ENCODE measurements at regions not wholly inside any gene's neighbourhood (a gene's known extent, or its start where the extent isn't known, plus 50 kb on each side); places are given as distances from the start of the nearest gene placed in this dataset.

- Histone ChIP-seq H3K27ac (no peak overlapping the region), H3K27me3 (peaks cover 9% of the 10 kb centered on the region), H3K4me1 (ENCODE audit: low read depth) (no peaks in the 10 kb centered on the region)
Measured at GRCh38 chr17:36661047-36661666, 59.8 kb downstream of the MRM1 start.

GRCh38 chr17:36661688-36662087 is 60.3 kb downstream of the MRM1 start:
- no peak overlapping the region for H3K27ac ChIP-seq
- H3K4me3 ChIP-seq, result no peak overlapping the region
- DNase-seq (ENCODE audit: low read depth in 1 of 2, low spot score in 1 of 2), result no peak
- H3K9me3 ChIP-seq (ENCODE audit: low read depth), result no peaks in the 10 kb centered on the region
- no peaks in the 10 kb centered on the region for H3K4me1 ChIP-seq (ENCODE audit: low read depth)
- TF ChIP-seq, protein P1, sequence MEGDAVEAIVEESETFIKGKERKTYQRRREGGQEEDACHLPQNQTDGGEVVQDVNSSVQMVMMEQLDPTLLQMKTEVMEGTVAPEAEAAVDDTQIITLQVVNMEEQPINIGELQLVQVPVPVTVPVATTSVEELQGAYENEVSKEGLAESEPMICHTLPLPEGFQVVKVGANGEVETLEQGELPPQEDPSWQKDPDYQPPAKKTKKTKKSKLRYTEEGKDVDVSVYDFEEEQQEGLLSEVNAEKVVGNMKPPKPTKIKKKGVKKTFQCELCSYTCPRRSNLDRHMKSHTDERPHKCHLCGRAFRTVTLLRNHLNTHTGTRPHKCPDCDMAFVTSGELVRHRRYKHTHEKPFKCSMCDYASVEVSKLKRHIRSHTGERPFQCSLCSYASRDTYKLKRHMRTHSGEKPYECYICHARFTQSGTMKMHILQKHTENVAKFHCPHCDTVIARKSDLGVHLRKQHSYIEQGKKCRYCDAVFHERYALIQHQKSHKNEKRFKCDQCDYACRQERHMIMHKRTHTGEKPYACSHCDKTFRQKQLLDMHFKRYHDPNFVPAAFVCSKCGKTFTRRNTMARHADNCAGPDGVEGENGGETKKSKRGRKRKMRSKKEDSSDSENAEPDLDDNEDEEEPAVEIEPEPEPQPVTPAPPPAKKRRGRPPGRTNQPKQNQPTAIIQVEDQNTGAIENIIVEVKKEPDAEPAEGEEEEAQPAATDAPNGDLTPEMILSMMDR (IDR thresholded peaks at IDR 0.05; ENCODE audit: low read depth, low read length), result no peak
- H3K27me3 ChIP-seq, result peaks cover 9% of the 10 kb centered on the region
- H3K36me3 ChIP-seq, result no peaks in the 10 kb centered on the region

More at GRCh38 chr17:36661047-36661666, 59.8 kb downstream of the MRM1 start:
- Histone ChIP-seq H3K4me3 (no peak overlapping the region), H3K36me3 (no peaks in the 10 kb centered on the region), H3K9me3 (ENCODE audit: low read depth) (no peaks in the 10 kb centered on the region)
- no peak for DNase-seq (ENCODE audit: low read depth in 1 of 2, low spot score in 1 of 2)
- TF ChIP-seq, protein P1 (IDR thresholded peaks at IDR 0.05; ENCODE audit: low read depth, low read length), result no peak

DNA sequence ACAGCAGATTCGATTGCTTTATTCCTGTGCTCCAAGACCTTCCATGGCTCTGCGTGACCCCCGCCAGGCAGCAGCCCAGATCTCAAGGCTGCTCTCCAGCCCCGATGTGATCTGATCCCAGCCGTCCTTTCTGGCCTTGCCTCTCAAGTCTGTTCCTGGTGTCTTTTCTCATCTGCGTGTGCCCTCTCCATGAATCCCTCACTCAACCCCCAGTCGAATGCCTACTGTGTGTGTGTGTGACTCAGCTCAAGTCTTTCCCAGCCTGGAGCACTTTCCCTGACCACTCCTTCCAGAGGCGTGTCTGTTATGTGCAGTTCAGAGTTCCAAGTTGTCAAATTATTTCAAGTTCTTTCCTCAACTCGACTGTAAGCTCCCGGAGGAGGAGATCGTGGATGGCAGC is 64.0 kb downstream of the MRM1 start:
- H3K9me3 ChIP-seq (ENCODE audit: low read depth), result no peaks in the 10 kb centered on the region
- DNase-seq (ENCODE audit: low read depth in 1 of 2, low spot score in 1 of 2), result no peak
- TF ChIP-seq, protein P1 (IDR thresholded peaks at IDR 0.05; ENCODE audit: low read depth, low read length), result no peak
- H3K4me1 ChIP-seq (ENCODE audit: low read depth), result peaks cover 6% of the 10 kb centered on the region
- no peak overlapping the region for H3K4me3 ChIP-seq
- H3K27ac ChIP-seq, result no peak overlapping the region
- no peaks in the 10 kb centered on the region for H3K36me3 ChIP-seq
- no peaks in the 10 kb centered on the region for H3K27me3 ChIP-seq

- peaks cover 6% of the 10 kb centered on the region for H3K4me1 ChIP-seq (ENCODE audit: low read depth)
- no peak overlapping the region for H3K4me3 ChIP-seq
- H3K27me3 ChIP-seq, result no peaks in the 10 kb centered on the region
- DNase-seq (ENCODE audit: low read depth in 1 of 2, low spot score in 1 of 2), result no peak
- TF ChIP-seq, protein P1 (IDR thresholded peaks at IDR 0.05; ENCODE audit: low read depth, low read length), result no peak
- no peak overlapping the region for H3K27ac ChIP-seq
- H3K9me3 ChIP-seq (ENCODE audit: low read depth), result no peaks in the 10 kb centered on the region
- H3K36me3 ChIP-seq, result no peaks in the 10 kb centered on the region
Measured at GRCh38 chr17:36667922-36668321, 66.5 kb downstream of the MRM1 start.

GRCh38 chr17:36668824-36669223 is 67.4 kb downstream of the MRM1 start:
- Histone ChIP-seq H3K27me3 (no peaks in the 10 kb centered on the region), H3K36me3 (no peaks in the 10 kb centered on the region), H3K4me1 (ENCODE audit: low read depth) (peaks cover 6% of the 10 kb centered on the region), H3K27ac (no peak overlapping the region), H3K9me3 (ENCODE audit: low read depth) (no peaks in the 10 kb centered on the region), H3K4me3 (no peak overlapping the region)
- TF ChIP-seq, protein P1 (IDR thresholded peaks at IDR 0.05; ENCODE audit: low read depth, low read length), result no peak
- DNase-seq (ENCODE audit: low read depth in 1 of 2, low spot score in 1 of 2), result no peak

Data from cardiac muscle cell (in vitro differentiated cells and primary cell).